HG02870 (cell line): ENCODE measurements at regions not wholly inside any gene's neighbourhood (a gene's known extent, or its start where the extent isn't known, plus 50 kb on each side); places are given as distances from the start of the nearest gene placed in this dataset.
"Not testable (repeated sequence)": the region's sequence is repeated elsewhere in the genome, so short reads cannot be mapped to it uniquely, and the experiment has no call there.

Experiments
- ATAC-seq: cut with Tn5 transposase; IDR thresholded peaks from one replicate; pipeline ENCODE4 v1.9.1; 2021; ENCODE audit warnings: mild to moderate bottlenecking, moderate library complexity; ENCODE audit not compliant: unreplicated experiment

DNA sequence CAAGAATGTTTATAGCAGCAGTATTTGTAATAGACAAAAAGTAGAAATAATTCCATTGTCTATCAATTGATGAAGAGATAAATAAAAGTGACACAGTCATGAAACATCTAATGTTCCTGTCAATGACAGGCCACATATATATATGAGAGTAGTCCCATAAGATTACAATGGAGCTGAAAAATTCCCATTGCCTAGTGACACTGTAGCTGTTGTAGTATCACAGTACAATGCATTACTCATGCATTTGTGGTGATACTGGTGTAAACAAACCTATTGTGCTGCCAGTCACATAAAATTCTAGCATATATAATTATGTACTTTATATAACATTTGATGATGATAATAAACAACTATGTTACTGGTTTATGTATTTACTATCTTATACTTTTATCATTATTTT, 141.9 kb upstream of the LYPLAL1 start:
- ATAC-seq: no peak

DNA sequence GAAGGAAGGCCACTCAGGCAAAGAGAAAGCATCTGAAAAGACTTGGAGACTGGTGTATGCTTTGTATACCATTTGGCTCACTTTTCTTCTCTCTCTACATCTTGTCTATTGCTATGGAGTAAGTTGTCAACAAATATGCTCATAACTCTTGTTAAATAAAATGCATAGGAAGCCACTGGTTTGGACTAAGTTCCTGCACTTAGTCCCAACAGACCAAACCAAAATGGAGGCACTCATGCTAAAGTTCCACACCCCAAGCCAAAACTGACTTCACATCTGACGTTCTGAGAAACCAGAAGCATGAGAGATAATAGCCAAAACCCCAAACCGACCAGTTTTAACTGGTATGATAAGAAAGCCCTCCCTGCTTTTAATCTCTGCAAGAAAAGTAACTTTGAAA, 135.3 kb upstream of the LYPLAL1 start:
- ATAC-seq: no peak

DNA sequence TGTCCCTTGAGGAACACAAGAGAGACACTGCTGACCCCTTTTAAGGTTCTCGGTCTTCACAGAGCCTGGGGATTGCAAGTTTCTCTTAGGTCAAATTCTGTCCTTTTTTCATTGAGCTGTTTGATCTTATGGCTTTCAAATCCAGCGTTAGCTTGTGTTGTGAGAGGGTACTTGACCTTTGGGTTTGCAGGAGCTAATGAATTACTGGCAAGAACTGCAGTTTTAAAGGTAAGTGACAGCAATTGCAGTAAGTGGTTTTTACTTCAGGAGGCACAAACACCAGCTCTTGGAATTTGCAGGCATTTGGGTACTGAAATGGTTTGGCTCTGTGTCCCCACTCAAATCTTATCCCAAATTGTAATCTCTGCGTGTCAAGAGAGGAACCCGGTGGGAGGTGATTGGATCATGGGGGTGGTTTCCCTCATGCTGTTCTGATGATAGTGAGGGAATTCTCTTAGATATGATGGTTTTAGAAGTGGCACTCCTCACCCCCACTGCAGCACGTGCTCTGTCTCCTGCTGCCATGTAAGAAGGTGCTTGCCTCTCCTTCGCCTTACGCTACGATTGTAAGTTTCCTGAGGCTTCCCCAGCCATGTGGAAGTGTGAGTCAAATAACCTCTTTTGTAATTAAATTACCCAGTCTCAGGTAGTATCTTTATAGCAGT, 134.5 kb upstream of the LYPLAL1 start:
- no peak for ATAC-seq

GRCh38 chr1:219039682-219040154, 134.0 kb upstream of the LYPLAL1 start:
- ATAC-seq: no peak

GRCh38 chr1:219040291-219040690, 133.4 kb upstream of the LYPLAL1 start:
- ATAC-seq: no peak

DNA sequence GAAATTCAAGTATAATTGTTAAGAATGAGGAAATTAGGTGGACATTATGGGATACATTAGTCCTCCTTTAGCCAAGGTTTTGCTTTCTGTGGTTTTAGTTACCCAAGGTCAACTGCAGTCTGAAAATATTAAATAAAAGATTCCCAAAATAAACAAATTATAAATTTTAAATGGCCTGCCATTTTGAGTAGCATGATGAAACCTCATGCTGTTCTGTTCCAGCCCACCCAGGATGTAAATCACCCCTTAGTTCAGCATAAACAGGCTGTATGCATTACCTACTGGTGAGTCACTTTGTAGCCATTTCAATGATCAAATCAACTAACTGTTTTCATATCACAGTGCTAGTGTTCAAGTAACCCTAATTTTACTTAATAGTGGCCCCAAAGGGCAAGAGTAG, 132.5 kb upstream of the LYPLAL1 start:
- no peak for ATAC-seq

- no peak for ATAC-seq
Observed at GRCh38 chr1:219041818-219042217, 131.9 kb upstream of the LYPLAL1 start.

DNA sequence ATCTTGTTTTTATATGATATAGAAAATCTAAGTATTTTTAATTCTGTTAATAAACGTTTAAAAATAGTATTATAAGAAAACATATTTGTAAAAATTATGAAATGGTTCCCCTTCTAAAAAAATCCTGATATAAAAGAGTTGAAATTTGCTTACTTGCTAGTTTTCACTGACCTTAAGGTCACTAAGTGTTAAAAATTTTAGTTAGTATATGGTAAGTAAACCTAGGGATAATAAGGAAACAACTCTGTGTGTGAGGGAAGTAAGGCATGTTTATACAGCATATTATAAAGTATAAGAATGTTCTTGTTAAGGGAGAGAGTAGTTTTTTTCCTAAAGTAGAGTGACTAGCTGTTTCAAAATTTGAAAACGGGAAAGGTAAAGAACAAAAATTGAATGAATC, 130.9 kb upstream of the LYPLAL1 start:
- ATAC-seq: no peak

DNA sequence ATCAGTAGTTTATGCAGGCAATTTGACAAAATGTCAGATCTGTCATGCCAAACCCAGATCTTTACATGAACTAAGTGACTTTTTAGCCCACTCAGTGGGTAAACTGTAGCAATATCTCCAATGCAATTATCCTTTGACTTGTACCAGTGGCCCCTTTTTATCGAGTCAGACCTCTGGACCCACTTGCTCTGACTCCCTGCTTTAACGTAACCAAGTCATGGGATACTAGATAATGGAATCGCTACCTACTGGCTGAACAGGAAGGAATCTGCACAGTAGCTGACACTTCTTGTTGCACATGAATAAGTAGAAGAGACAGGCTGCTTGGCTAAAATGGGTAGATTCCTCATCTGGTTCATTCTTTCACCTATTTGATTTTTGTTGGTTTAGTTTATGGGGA, 128.4 kb upstream of the LYPLAL1 start:
- no peak for ATAC-seq

- ATAC-seq: no peak
Observed at GRCh38 chr1:219049501-219049900, 124.2 kb upstream of the LYPLAL1 start.

DNA sequence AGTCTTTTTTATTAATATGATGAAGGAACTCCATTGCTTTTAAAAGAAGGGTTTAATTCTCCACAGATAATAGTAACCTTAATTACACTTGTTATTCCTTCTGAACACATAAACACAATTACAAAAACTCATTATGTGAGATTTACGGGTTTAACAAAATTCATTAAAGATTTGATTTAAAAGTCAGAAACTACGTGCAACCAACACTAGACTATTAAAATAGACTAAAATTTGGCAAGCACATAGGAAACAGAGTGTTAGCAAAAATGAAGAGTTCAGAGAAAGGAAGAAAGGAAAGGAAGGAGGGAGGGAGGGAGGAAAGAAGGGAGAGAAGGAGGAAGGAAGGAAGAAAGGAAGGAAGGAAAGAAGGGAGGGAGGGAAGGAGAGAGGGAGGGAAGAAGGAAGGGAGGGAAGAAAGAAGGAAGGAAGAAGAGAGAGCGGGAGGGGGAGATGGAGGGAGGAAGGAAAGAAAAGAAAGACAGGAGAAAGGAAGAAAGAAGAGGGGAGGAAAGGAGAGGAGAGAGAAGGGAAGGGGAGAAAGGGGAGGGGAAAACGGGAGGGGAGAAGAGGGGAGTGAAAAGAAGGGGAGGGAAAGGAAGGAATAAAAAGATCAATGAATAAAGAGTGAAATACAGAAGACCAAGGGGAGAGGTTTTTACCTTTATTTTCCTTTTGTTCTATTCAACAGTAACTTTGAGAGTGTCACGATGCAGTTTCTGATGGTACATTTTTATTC, 123.4 kb upstream of the LYPLAL1 start:
- no peak for ATAC-seq

GRCh38 chr1:219050822-219051125, 122.9 kb upstream of the LYPLAL1 start:
- no peak for ATAC-seq

DNA sequence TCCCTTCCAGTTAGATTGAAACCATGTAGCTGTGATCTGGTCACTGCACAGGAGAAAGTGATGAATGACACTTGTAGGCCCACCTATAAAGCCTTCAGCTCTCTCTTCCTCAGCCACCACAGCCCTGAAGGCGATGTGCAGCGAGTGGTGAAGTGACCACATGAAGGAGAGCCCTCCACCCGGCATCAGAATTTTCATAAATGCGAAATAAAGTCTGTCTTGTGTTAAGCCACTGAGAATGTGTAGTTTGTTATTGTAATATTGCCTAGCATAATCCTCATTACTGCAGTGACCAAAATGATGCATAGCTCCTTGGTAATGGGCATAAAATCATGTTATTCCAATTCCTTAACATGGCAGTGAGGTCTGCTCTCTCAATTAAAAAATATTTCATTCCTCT, 122.1 kb upstream of the LYPLAL1 start:
- ATAC-seq: no peak

DNA sequence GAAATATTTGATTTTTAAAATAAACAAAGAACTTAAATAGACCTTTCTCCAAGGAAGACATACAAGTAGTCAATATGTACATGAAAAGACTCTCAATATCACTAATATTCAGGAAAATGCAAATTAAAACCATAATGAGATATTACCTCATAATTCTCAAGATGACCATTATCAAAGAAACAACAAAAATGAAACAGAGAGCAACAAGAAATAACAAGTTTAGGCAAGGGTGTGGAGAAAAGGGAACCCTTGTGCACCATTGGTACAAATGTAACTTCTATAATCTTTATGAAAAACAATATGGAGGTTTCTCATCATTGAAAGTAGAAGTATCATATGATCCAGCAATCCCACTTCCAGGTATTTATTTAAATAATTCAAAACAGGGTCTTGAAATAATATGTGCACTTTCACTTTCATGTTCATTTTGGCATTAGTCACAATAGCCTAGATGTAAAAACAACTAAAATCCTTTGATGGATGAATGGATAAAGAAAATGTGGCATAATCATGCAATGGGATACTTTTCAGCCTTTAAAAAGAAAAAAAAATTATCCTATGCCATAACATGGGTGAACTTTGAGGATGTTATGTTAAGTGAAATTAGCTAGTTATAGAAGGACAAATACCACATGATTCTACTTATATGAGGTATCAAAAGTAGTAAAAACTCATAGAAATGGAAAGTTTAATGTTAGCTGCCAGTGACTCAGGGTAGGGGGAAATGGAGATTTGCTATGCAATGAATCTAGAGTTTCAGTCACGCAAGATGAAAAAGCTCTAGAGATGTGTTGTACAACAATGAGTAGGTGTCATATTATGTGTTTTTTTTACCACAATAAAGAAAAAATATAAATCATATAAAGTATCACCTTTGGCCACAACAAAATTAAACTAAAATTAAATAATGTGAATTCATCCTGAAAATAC, 114.5 kb upstream of the LYPLAL1 start:
- no peak for ATAC-seq

- ATAC-seq: no peak
Observed at GRCh38 chr1:219060798-219061197, 112.9 kb upstream of the LYPLAL1 start.

DNA sequence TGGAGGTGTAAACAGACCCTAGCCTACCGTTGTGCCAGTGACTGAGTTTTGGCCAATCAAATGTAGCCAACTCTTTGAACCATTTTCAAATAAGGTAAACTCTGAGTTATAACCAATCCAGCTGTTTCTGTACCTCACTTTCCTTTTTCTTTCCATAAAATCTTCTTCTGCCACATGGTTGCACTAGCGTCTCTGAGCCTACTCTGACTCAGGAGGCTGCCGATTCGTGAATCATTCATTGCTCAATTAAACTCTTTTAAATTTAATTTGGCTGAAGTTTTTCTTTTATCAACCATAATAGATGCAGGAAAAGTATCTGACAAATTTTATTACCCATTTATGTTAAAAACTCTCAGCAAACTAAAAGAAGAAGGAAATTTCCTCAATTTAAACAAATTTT, 111.5 kb upstream of the LYPLAL1 start:
- ATAC-seq: no peak

DNA sequence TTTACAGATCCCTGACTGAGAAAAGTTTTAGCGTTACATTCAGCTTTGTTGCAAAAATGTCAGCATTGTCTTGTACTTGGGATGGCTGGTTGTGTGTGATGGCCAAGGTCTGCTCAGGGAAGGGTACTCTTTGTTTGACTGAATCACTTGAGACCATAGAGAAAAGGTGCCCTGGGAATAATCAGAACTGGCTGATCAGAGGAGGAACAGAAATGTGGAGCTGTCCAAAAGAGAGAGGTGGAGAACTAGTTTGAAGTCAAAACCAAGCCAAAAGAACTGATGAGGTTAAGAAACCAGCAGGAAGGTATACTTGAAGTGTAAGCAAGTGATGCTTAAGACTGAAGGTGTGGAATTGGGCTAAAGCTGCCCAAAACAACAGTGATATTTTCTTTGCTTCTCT, 107.6 kb upstream of the LYPLAL1 start:
- ATAC-seq: no peak

GRCh38 chr1:219066631-219067349, 106.9 kb upstream of the LYPLAL1 start:
- no peak for ATAC-seq

DNA sequence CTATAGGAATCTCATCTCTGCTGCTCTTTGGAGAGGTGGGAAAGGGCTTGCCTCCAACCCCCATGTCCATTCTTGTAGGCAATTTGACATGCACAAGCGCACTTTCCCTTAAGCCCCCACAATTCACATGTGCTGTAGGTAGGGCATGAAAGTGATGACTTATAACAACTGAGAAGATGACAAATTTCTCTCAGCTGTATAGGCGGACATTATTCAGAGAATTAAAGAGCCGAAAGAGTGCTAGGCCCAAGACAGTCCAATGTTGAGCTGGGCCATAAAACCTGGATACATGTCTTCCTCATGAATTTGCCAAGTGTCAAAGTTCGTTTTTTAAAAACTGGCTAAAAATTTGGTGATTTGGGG, 106.3 kb upstream of the LYPLAL1 start:
- ATAC-seq: no peak

GRCh38 chr1:219070395-219070794, 103.3 kb upstream of the LYPLAL1 start:
- ATAC-seq: not testable (repeated sequence)

- ATAC-seq: no peak
Observed at GRCh38 chr1:219071209-219071608, 102.5 kb upstream of the LYPLAL1 start.
